ENCODE measurements at regions not wholly inside any gene's neighbourhood (a gene's known extent, or its start where the extent isn't known, plus 50 kb on each side); places are given as distances from the start of the nearest gene placed in this dataset.
"Not testable (repeated sequence)": the region's sequence is repeated elsewhere in the genome, so short reads cannot be mapped to it uniquely, and the experiment has no call there.

- DNase-seq (ENCODE audit: low read depth): no peak
Measured at GRCh38 chr3:30471066-30471465, 135.3 kb upstream of the TGFBR2 start.

- no peak for DNase-seq (ENCODE audit: low read depth)
Measured at GRCh38 chr3:30471796-30472489, 134.5 kb upstream of the TGFBR2 start.

- no peak for DNase-seq (ENCODE audit: low read depth)
Measured at GRCh38 chr3:30473374-30474051, 132.9 kb upstream of the TGFBR2 start.

- DNase-seq (ENCODE audit: low read depth): no peak
Measured at GRCh38 chr3:30474371-30474770, 132.0 kb upstream of the TGFBR2 start.

GRCh38 chr3:30475038-30475808, 131.2 kb upstream of the TGFBR2 start:
- DNase-seq (ENCODE audit: low read depth): no peak

- DNase-seq (ENCODE audit: low read depth): no peak
Measured at GRCh38 chr3:30475809-30476178, 130.6 kb upstream of the TGFBR2 start.

- DNase-seq (ENCODE audit: low read depth): no peak
Measured at GRCh38 chr3:30476368-30477084, 129.9 kb upstream of the TGFBR2 start.

- no peak for DNase-seq (ENCODE audit: low read depth)
Measured at GRCh38 chr3:30477149-30477921, 129.1 kb upstream of the TGFBR2 start.

GRCh38 chr3:30479737-30480136, 126.7 kb upstream of the TGFBR2 start:
- not testable (repeated sequence) for DNase-seq (ENCODE audit: low read depth)

GRCh38 chr3:30480156-30480555, 126.2 kb upstream of the TGFBR2 start:
- not testable (repeated sequence) for DNase-seq (ENCODE audit: low read depth)

GRCh38 chr3:30480587-30480986, 125.8 kb upstream of the TGFBR2 start:
- DNase-seq (ENCODE audit: low read depth): no peak

- DNase-seq (ENCODE audit: low read depth): no peak
Measured at GRCh38 chr3:30481241-30481640, 125.2 kb upstream of the TGFBR2 start.

- DNase-seq (ENCODE audit: low read depth): not testable (repeated sequence)
Measured at GRCh38 chr3:30484229-30484628, 122.2 kb upstream of the TGFBR2 start.

GRCh38 chr3:30486368-30486767, 120.0 kb upstream of the TGFBR2 start:
- no peak for DNase-seq (ENCODE audit: low read depth)

- no peak for DNase-seq (ENCODE audit: low read depth)
Measured at GRCh38 chr3:30488070-30488756, 118.2 kb upstream of the TGFBR2 start.

- DNase-seq (ENCODE audit: low read depth): no peak
Measured at GRCh38 chr3:30492322-30493192, 113.8 kb upstream of the TGFBR2 start.

GRCh38 chr3:30493911-30494311, 112.5 kb upstream of the TGFBR2 start:
- DNase-seq (ENCODE audit: low read depth): no peak

GRCh38 chr3:30495172-30496065, 111.0 kb upstream of the TGFBR2 start:
- DNase-seq (ENCODE audit: low read depth): no peak
